A673 (cell line): ENCODE measurements at regions not wholly inside any gene's neighbourhood (a gene's known extent, or its start where the extent isn't known, plus 50 kb on each side); places are given as distances from the start of the nearest gene placed in this dataset.

Source experiments
- BruUV-seq: library from RNA; stranded (reverse); fragments of 400-500 nt; replicated peaks from 2 replicates; lab custom pipeline; 2021; lab: Mats Ljungman, UMichigan
- CTCF ChIA-PET: fragments of 300-600 bp; sonication (Branson Sonifier 250); formaldehyde crosslinking; loops from one replicate; lab custom pipeline; 2022; ENCODE audit warnings: antibody characterized with exemption; lab: Charles Lee
- POLR2A ChIA-PET: fragments of 300-600 bp; sonication (Branson Sonifier 250); formaldehyde crosslinking; loops from one replicate; lab custom pipeline; 2022; ENCODE audit warnings: antibody characterized with exemption; ENCODE audit not compliant: low non-redundant PET; lab: Charles Lee
- DNase-seq: peaks from one replicate; pipeline ENCODE4 v3.0.0-alpha.2; 2015; ENCODE audit warnings: low spot score
- H3K27ac ChIP-seq: fragments of 200-600 bp; sonication (generic); 2 replicates; pipeline ENCODE4 v1.5.1; 2016; ENCODE audit warnings: mixed run types, low read depth, mild to moderate bottlenecking, mixed read lengths, antibody characterized with exemption, low read length; ENCODE audit not compliant: poor library complexity, severe bottlenecking
- H3K27me3 ChIP-seq: fragments of 200-600 bp; sonication (generic); replicated peaks from 2 replicates; pipeline ENCODE4 v1.6.1; 2017; ENCODE audit warnings: mixed run types, low read depth, mild to moderate bottlenecking, mixed read lengths, antibody characterized with exemption, low read length; ENCODE audit not compliant: insufficient read depth, poor library complexity
- H3K36me3 ChIP-seq: fragments of 200-600 bp; sonication (generic); 2 replicates; pipeline ENCODE4 v1.6.1; 2016; ENCODE audit warnings: mixed run types, mild to moderate bottlenecking, mixed read lengths, antibody characterized with exemption, low read length; ENCODE audit not compliant: insufficient read depth, poor library complexity, severe bottlenecking
- H3K4me1 ChIP-seq: fragments of 200-600 bp; sonication (generic); 2 replicates; pipeline ENCODE4 v1.6.1; 2017; ENCODE audit warnings: mixed run types, mild to moderate bottlenecking, mixed read lengths, antibody characterized with exemption, low read length; ENCODE audit not compliant: insufficient read depth, poor library complexity, severe bottlenecking
- H3K4me3 ChIP-seq: fragments of 200-600 bp; sonication (generic); 2 replicates; pipeline ENCODE4 v1.5.1; 2016; ENCODE audit warnings: low read depth, mixed run types, mild to moderate bottlenecking, mixed read lengths, low read length; ENCODE audit not compliant: poor library complexity, severe bottlenecking
- H3K9me3 ChIP-seq: fragments of 200-600 bp; sonication (generic); 2 replicates; pipeline ENCODE4 v1.6.1; 2016; ENCODE audit warnings: mixed run types, low read depth, mild to moderate bottlenecking, mixed read lengths, antibody characterized with exemption, low read length; ENCODE audit not compliant: poor library complexity, severe bottlenecking
- EZH2 ChIP-seq: fragments of 200-600 bp; sonication (generic); IDR thresholded peaks from 2 replicates; pipeline ENCODE4 v1.6.1; 2017; ENCODE audit warnings: borderline replicate concordance, low read depth, mild to moderate bottlenecking, mixed read lengths, antibody characterized with exemption, low read length; ENCODE audit not compliant: poor library complexity, severe bottlenecking
- intact Hi-C: fragments of 100-400 bp; cut with micrococcal nuclease; formaldehyde crosslinking; loops from one replicate; pipeline ENCODE4 v1.10.0; 2022; ENCODE audit not compliant: unreplicated experiment
- TF ChIP-seq, protein P1 (sequence below): fragments of 300-800, 200-600 bp; sonication (generic); conservative IDR thresholded peaks from 2 replicates; pipeline ENCODE4 v1.5.1; 2017; ENCODE audit warnings: low read depth, mild to moderate bottlenecking, antibody characterized with exemption, low read length, moderate library complexity, mixed read lengths

DNA sequence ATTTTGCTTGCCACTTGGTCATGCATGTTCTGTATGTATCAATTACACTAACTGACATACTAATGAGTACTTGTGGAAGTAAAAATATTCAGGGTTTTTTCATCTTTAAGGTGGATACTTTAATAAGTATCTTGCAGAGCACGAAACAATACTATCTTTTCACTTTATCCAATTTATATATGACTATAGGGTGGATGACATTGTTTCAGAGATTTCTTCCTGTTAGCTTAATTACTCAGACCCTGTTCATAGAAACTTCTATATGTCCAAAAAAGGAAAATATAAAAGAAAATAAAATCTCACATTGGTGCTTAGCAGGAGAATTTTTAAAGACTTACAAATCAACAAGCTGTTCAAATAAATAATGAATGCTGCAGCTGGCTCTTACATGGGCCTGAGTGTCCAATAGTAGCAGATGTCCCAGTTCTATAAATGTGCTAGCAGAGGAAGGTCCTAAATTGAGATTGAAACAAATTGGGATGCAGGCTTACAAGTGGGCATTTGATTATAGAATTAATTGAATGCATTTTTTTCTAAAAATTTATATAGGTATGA is 91.5 kb upstream of the THSD7A start:
- Histone ChIP-seq H3K4me1 (no peaks in the 10 kb centered on the region), H3K4me3 (no peak overlapping the region), H3K27ac (no peak overlapping the region), H3K9me3 (no peaks in the 10 kb centered on the region), H3K36me3 (no peaks in the 10 kb centered on the region), H3K27me3 (no peaks in the 10 kb centered on the region)
- no peak for TF ChIP-seq EZH2
- TF ChIP-seq, protein P1, sequence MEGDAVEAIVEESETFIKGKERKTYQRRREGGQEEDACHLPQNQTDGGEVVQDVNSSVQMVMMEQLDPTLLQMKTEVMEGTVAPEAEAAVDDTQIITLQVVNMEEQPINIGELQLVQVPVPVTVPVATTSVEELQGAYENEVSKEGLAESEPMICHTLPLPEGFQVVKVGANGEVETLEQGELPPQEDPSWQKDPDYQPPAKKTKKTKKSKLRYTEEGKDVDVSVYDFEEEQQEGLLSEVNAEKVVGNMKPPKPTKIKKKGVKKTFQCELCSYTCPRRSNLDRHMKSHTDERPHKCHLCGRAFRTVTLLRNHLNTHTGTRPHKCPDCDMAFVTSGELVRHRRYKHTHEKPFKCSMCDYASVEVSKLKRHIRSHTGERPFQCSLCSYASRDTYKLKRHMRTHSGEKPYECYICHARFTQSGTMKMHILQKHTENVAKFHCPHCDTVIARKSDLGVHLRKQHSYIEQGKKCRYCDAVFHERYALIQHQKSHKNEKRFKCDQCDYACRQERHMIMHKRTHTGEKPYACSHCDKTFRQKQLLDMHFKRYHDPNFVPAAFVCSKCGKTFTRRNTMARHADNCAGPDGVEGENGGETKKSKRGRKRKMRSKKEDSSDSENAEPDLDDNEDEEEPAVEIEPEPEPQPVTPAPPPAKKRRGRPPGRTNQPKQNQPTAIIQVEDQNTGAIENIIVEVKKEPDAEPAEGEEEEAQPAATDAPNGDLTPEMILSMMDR = no peak
- intact Hi-C loops = no loop called here
- ChIA-PET POLR2A (no interaction called here), CTCF (no interaction called here)
- no TSS peak for BruUV-seq
- no peak for DNase-seq

DNA sequence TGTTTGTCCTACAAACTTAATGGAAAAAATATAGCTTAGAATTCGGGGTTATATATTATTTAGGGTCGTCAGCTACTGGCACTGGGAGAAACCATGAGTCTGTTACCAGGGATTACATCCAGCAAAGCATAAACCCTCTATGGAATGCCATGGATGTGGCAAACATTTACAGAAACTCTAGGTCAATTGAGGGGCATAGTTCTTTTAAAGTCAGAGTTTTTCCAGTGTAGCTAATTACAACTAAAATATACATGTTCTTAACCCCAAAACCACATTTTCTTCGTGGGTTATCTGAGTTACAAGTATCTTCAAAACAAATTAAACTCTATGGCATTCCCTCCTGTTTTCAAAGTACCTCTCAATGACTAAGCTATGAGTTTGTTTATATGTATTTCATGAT is 99.3 kb upstream of the THSD7A start:
- no peak for TF ChIP-seq EZH2
- TF ChIP-seq, protein P1 = no peak
- ChIA-PET CTCF (no interaction called here), POLR2A (no interaction called here)
- Histone ChIP-seq H3K27me3 (no peaks in the 10 kb centered on the region), H3K27ac (no peak overlapping the region), H3K36me3 (no peaks in the 10 kb centered on the region), H3K9me3 (no peaks in the 10 kb centered on the region), H3K4me3 (no peak overlapping the region), H3K4me1 (peaks cover 11% of the 10 kb centered on the region)
- DNase-seq = no peak
- intact Hi-C loops = no loop called here
- no TSS peak for BruUV-seq

DNA sequence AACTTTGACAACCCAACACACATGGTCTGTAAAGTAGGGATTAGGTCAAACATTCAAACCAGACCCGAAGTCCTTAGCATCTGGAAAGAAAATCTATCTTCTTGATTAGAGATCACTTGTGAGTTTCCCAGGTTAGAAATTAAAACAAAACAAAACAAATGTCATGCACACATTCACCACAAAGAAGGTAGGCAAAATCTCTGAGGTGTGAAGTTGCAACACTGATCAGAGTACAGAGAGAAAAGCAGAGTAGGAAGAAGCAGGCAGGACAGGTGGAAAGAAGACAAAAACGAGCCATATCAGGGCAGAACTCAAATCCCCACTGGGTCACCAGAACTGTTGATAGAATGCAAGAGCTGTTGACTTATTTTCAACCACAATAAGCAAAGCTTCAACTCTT is 102.8 kb upstream of the THSD7A start:
- Histone ChIP-seq H3K27me3 (no peaks in the 10 kb centered on the region), H3K36me3 (no peaks in the 10 kb centered on the region), H3K27ac (no peak overlapping the region), H3K4me3 (no peak overlapping the region), H3K4me1 (peaks cover 11% of the 10 kb centered on the region), H3K9me3 (no peaks in the 10 kb centered on the region)
- no peak for TF ChIP-seq EZH2
- TF ChIP-seq, protein P1 = no peak
- intact Hi-C loops = no loop called here
- ChIA-PET CTCF (no interaction called here), POLR2A (no interaction called here)
- BruUV-seq = no TSS peak
- DNase-seq = no peak
